ENCODE measurements at regions not wholly inside any gene's neighbourhood (a gene's known extent, or its start where the extent isn't known, plus 50 kb on each side); places are given as distances from the start of the nearest gene placed in this dataset.

GRCh38 chr2:14932285-14932684, 299.8 kb downstream of the LRATD1 start:
- peaks cover 1% of the 10 kb centered on the region for H3K27me3 Mint-ChIP-seq (ENCODE audit: unreplicated experiment)
- no peak overlapping the region for H3K27ac Mint-ChIP-seq (ENCODE audit: unreplicated experiment)
- TF ChIP-seq, protein P1, sequence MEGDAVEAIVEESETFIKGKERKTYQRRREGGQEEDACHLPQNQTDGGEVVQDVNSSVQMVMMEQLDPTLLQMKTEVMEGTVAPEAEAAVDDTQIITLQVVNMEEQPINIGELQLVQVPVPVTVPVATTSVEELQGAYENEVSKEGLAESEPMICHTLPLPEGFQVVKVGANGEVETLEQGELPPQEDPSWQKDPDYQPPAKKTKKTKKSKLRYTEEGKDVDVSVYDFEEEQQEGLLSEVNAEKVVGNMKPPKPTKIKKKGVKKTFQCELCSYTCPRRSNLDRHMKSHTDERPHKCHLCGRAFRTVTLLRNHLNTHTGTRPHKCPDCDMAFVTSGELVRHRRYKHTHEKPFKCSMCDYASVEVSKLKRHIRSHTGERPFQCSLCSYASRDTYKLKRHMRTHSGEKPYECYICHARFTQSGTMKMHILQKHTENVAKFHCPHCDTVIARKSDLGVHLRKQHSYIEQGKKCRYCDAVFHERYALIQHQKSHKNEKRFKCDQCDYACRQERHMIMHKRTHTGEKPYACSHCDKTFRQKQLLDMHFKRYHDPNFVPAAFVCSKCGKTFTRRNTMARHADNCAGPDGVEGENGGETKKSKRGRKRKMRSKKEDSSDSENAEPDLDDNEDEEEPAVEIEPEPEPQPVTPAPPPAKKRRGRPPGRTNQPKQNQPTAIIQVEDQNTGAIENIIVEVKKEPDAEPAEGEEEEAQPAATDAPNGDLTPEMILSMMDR (IDR thresholded peaks at IDR 0.05; ENCODE audit: partially characterized antibody, unreplicated experiment), result no peak
- no peak overlapping the region for H3K4me3 Mint-ChIP-seq (ENCODE audit: unreplicated experiment)
- no peaks in the 10 kb centered on the region for H3K9me3 Mint-ChIP-seq (ENCODE audit: unreplicated experiment)
- H3K36me3 Mint-ChIP-seq (ENCODE audit: unreplicated experiment), result peaks cover 6% of the 10 kb centered on the region
- H3K4me1 Mint-ChIP-seq (ENCODE audit: low read depth, unreplicated experiment), result peaks cover 3% of the 10 kb centered on the region
- DNase-seq, result no peak

- Mint-ChIP-seq H3K27ac (ENCODE audit: unreplicated experiment) (no peak overlapping the region), H3K4me3 (ENCODE audit: unreplicated experiment) (no peak overlapping the region), H3K27me3 (ENCODE audit: unreplicated experiment) (peaks cover 1% of the 10 kb centered on the region), H3K9me3 (ENCODE audit: unreplicated experiment) (no peaks in the 10 kb centered on the region), H3K36me3 (ENCODE audit: unreplicated experiment) (peaks cover 6% of the 10 kb centered on the region), H3K4me1 (ENCODE audit: low read depth, unreplicated experiment) (peaks cover 2% of the 10 kb centered on the region)
- DNase-seq, result no peak
- TF ChIP-seq, protein P1 (IDR thresholded peaks at IDR 0.05; ENCODE audit: partially characterized antibody, unreplicated experiment), result no peak
Measured at GRCh38 chr2:14933753-14934152, 301.2 kb downstream of the LRATD1 start.

- no peak overlapping the region for H3K4me3 Mint-ChIP-seq (ENCODE audit: unreplicated experiment)
Measured at GRCh38 chr2:14936426-14936825, 303.9 kb downstream of the LRATD1 start.

GRCh38 chr2:14937336-14937735, 304.8 kb downstream of the LRATD1 start:
- Mint-ChIP-seq H3K27me3 (ENCODE audit: unreplicated experiment) (no peaks in the 10 kb centered on the region), H3K4me3 (ENCODE audit: unreplicated experiment) (no peak overlapping the region), H3K27ac (ENCODE audit: unreplicated experiment) (no peak overlapping the region), H3K9me3 (ENCODE audit: unreplicated experiment) (no peaks in the 10 kb centered on the region), H3K4me1 (ENCODE audit: low read depth, unreplicated experiment) (no peaks in the 10 kb centered on the region), H3K36me3 (ENCODE audit: unreplicated experiment) (peaks cover 14% of the 10 kb centered on the region)
- TF ChIP-seq, protein P1 (IDR thresholded peaks at IDR 0.05; ENCODE audit: partially characterized antibody, unreplicated experiment), result no peak
- DNase-seq, result no peak

More at GRCh38 chr2:14936426-14936825, 303.9 kb downstream of the LRATD1 start:
- no peaks in the 10 kb centered on the region for H3K9me3 Mint-ChIP-seq (ENCODE audit: unreplicated experiment)
- H3K36me3 Mint-ChIP-seq (ENCODE audit: unreplicated experiment), result peaks cover 14% of the 10 kb centered on the region
- H3K4me1 Mint-ChIP-seq (ENCODE audit: low read depth, unreplicated experiment), result peaks cover under 1% of the 10 kb centered on the region
- TF ChIP-seq, protein P1 (IDR thresholded peaks at IDR 0.05; ENCODE audit: partially characterized antibody, unreplicated experiment), result no peak
- H3K27ac Mint-ChIP-seq (ENCODE audit: unreplicated experiment), result no peak overlapping the region
- no peak for DNase-seq
- no peaks in the 10 kb centered on the region for H3K27me3 Mint-ChIP-seq (ENCODE audit: unreplicated experiment)

GRCh38 chr2:14941151-14941631, 308.7 kb downstream of the LRATD1 start:
- DNase-seq, result no peak
- Mint-ChIP-seq H3K27ac (ENCODE audit: unreplicated experiment) (no peak overlapping the region), H3K27me3 (ENCODE audit: unreplicated experiment) (no peaks in the 10 kb centered on the region), H3K36me3 (ENCODE audit: unreplicated experiment) (peaks cover 21% of the 10 kb centered on the region), H3K9me3 (ENCODE audit: unreplicated experiment) (peaks cover 3% of the 10 kb centered on the region), H3K4me3 (ENCODE audit: unreplicated experiment) (no peak overlapping the region), H3K4me1 (ENCODE audit: low read depth, unreplicated experiment) (peaks cover 6% of the 10 kb centered on the region)
- TF ChIP-seq, protein P1 (IDR thresholded peaks at IDR 0.05; ENCODE audit: partially characterized antibody, unreplicated experiment), result no peak
